Naive thymus-derived CD4-positive, alpha-beta T cell (primary cell): ENCODE measurements at regions not wholly inside any gene's neighbourhood (a gene's known extent, or its start where the extent isn't known, plus 50 kb on each side); places are given as distances from the start of the nearest gene placed in this dataset.

ENCODE experiments used
- ATAC-seq: fragments of 150-1000 bp; cut with Tn5 transposase; 2 replicates; pipeline ENCODE4 v1.10.0; 2021; ENCODE audit warnings: mild to moderate bottlenecking, moderate library complexity
- CTCF ChIA-PET: fragments of 350-600 bp; sonication (Branson Sonifier 250); formaldehyde crosslinking; loops from one replicate; lab custom pipeline; 2021; ENCODE audit warnings: antibody characterized with exemption; lab: Charles Lee
- POLR2A ChIA-PET: fragments of 350-600 bp; sonication (Branson Sonifier 250); formaldehyde crosslinking; loops from one replicate; lab custom pipeline; 2021; ENCODE audit warnings: antibody characterized with exemption, inconsistent platforms; lab: Charles Lee
- DNase-seq, 9 donors: peaks; one replicate each; pipeline versions ENCODE4 v3.0.0 to v3.0.0-alpha.2; 2020 to 2022; ENCODE audit warnings: mixed read lengths in 1 of 9
- H3K27ac ChIP-seq: one replicate; pipeline ENCODE4 v1.7.0; 2013; ENCODE audit warnings: mild to moderate bottlenecking, low read depth, low read length, moderate library complexity
- H3K27me3 ChIP-seq, 2 donors: one replicate each; pipeline ENCODE4 v1.7.0; 2013; ENCODE audit warnings: low read length in 2 of 2, mild to moderate bottlenecking in 2 of 2, moderate library complexity in 2 of 2; ENCODE audit not compliant: control insufficient read depth in 2 of 2, insufficient read depth in 2 of 2
- H3K36me3 ChIP-seq, 3 experiments: 1 replicate in 2 of 3; 2 replicates in 1 of 3; pipeline ENCODE4 v1.7.0; 2013; ENCODE audit warnings: low read length in 3 of 3, mild to moderate bottlenecking in 3 of 3, moderate library complexity in 1 of 3; ENCODE audit not compliant: insufficient read depth in 3 of 3, control insufficient read depth in 2 of 3
- H3K4me1 ChIP-seq, 2 donors: one replicate each; pipeline ENCODE4 v1.7.0; 2013; ENCODE audit warnings: low read length in 2 of 2, mild to moderate bottlenecking in 2 of 2, moderate library complexity in 1 of 2; ENCODE audit not compliant: control insufficient read depth in 2 of 2, insufficient read depth in 2 of 2
- H3K4me3 ChIP-seq: 2 replicates; pipeline ENCODE4 v1.7.0; 2013; ENCODE audit warnings: mild to moderate bottlenecking, low read length
- H3K9me3 ChIP-seq, 3 experiments: 1 replicate in 2 of 3; 2 replicates in 1 of 3; pipeline ENCODE4 v1.7.0; 2013; ENCODE audit warnings: low read length in 3 of 3; ENCODE audit not compliant: control insufficient read depth in 2 of 3
- H3K27ac Mint-ChIP-seq, 9 donors: one replicate each; pipeline ENCODE4 v1.8.0; 2020 to 2022; ENCODE audit warnings: mixed read lengths in 9 of 9, mild to moderate bottlenecking in 8 of 9, moderate library complexity in 5 of 9, inconsistent platforms in 2 of 9
- H3K27me3 Mint-ChIP-seq, 5 donors: one replicate each; pipeline ENCODE4 v1.8.0; 2021 to 2022; ENCODE audit warnings: mixed read lengths in 5 of 5, mild to moderate bottlenecking in 1 of 5
- H3K36me3 Mint-ChIP-seq, 5 donors: one replicate each; pipeline ENCODE4 v1.8.0; 2020 to 2022; ENCODE audit warnings: mixed read lengths in 5 of 5, mild to moderate bottlenecking in 3 of 5, inconsistent platforms in 1 of 5
- H3K4me1 Mint-ChIP-seq, 7 donors: one replicate each; pipeline ENCODE4 v1.8.0; 2020 to 2022; ENCODE audit warnings: mixed read lengths in 7 of 7, mild to moderate bottlenecking in 3 of 7, inconsistent platforms in 1 of 7
- H3K4me3 Mint-ChIP-seq, 10 donors: one replicate each; pipeline ENCODE4 v1.8.0; 2020 to 2022; ENCODE audit warnings: mild to moderate bottlenecking in 10 of 10, mixed read lengths in 10 of 10, moderate library complexity in 6 of 10, inconsistent platforms in 2 of 10
- H3K9me3 Mint-ChIP-seq, 11 donors: one replicate each; pipeline ENCODE4 v1.8.0; 2020 to 2022; ENCODE audit warnings: mixed read lengths in 11 of 11, mild to moderate bottlenecking in 4 of 11, inconsistent platforms in 1 of 11, moderate library complexity in 1 of 11
- intact Hi-C, 2 donors: fragments of 100-400 bp; cut with micrococcal nuclease; formaldehyde crosslinking; loops; one replicate each; pipeline ENCODE4 v1.15.1; 2023

DNA sequence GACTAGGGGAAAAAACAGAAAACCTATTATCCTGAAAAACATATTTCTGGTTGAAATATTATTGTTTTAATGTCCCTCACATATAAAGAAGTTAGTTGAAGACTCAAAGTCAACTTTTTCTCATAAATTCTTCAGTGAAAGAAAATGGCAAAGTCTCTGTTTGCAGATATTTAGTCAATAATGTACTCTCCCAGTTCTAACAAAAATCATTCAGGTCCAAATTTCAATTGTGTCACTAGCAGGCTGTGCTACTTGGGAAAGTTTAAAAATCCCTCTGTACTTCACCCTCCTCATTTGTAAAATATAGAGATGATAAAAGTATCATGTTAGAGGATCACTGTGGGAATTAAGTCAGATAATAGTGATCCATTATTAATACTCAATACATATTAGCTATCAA is 496.5 kb downstream of the FSCB start:
- CTCF ChIA-PET, result no interaction called here
- no peak overlapping the region for H3K27ac ChIP-seq
- intact Hi-C loops, result no loop called here

GRCh38 chr14:44010071-44010470 is 497.0 kb downstream of the FSCB start:
- no peak overlapping the region for H3K27ac ChIP-seq
- CTCF ChIA-PET, result no interaction called here
- ATAC-seq (no peak), DNase-seq (no peak)
- no peak overlapping the region for H3K27ac Mint-ChIP-seq
- peaks cover 0 to 3% (median 0%) of the 10 kb centered on the region in 3 experiments for H3K9me3 ChIP-seq
- no peak overlapping the region for H3K4me3 Mint-ChIP-seq
- no peaks in the 10 kb centered on the region for H3K27me3 ChIP-seq
- POLR2A ChIA-PET, result no interaction called here
- H3K36me3 Mint-ChIP-seq, result no peaks in the 10 kb centered on the region
- no peaks in the 10 kb centered on the region for H3K27me3 Mint-ChIP-seq
- no peaks in the 10 kb centered on the region for H3K36me3 ChIP-seq
- peaks cover 0 to 18% (median 11%) of the 10 kb centered on the region in 11 donors for H3K9me3 Mint-ChIP-seq
- H3K4me1 ChIP-seq, result no peaks in the 10 kb centered on the region
- H3K4me1 Mint-ChIP-seq, result no peaks in the 10 kb centered on the region
- H3K4me3 ChIP-seq, result no peak overlapping the region
- intact Hi-C loops, result no loop called here

More for the DNA sequence above, 496.5 kb downstream of the FSCB start:
- no peaks in the 10 kb centered on the region for H3K27me3 Mint-ChIP-seq
- ATAC-seq, result no peak
- H3K4me3 Mint-ChIP-seq, result no peak overlapping the region
- H3K9me3 Mint-ChIP-seq, result peaks cover 0 to 21% (median 11%) of the 10 kb centered on the region in 11 donors
- no peaks in the 10 kb centered on the region for H3K36me3 ChIP-seq
- H3K4me3 ChIP-seq, result no peak overlapping the region
- H3K27ac Mint-ChIP-seq, result no peak overlapping the region
- H3K27me3 ChIP-seq, result no peaks in the 10 kb centered on the region
- no peaks in the 10 kb centered on the region for H3K4me1 ChIP-seq
- peaks cover 0 to 3% (median 0%) of the 10 kb centered on the region in 3 experiments for H3K9me3 ChIP-seq
- POLR2A ChIA-PET, result no interaction called here
- no peak for DNase-seq
- H3K4me1 Mint-ChIP-seq, result no peaks in the 10 kb centered on the region
- H3K36me3 Mint-ChIP-seq, result no peaks in the 10 kb centered on the region

DNA sequence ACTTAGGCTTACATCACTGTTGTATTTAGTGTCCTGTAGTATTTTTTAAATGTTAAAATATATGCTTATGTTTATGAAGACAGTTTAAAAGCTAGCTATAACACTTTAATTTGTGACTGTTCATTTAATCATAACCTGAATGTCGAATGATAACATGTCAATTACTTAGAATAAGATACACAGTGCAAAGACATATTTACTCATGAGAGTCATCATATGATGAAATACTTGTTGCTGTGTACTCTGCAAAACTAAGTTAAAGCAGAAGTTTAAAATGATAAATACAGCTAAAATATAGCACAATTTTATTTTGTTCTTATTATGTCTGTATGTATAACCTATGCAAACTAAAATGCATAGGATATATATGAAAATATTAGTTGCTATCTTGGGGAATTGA is 497.4 kb downstream of the FSCB start:
- no peak for DNase-seq
- CTCF ChIA-PET, result no interaction called here
- intact Hi-C loops, result no loop called here
- Histone ChIP-seq H3K27me3 (no peaks in the 10 kb centered on the region), H3K4me1 (no peaks in the 10 kb centered on the region), H3K9me3 (peaks cover 0 to 3% (median 0%) of the 10 kb centered on the region in 3 experiments), H3K36me3 (no peaks in the 10 kb centered on the region), H3K27ac (no peak overlapping the region), H3K4me3 (no peak overlapping the region)
- peaks cover 0 to 4% (median 0%) of the 10 kb centered on the region in 7 donors for H3K4me1 Mint-ChIP-seq
- POLR2A ChIA-PET, result no interaction called here
- ATAC-seq, result no peak
- peaks cover 0 to 22% (median 10%) of the 10 kb centered on the region in 11 donors for H3K9me3 Mint-ChIP-seq
- no peak overlapping the region for H3K4me3 Mint-ChIP-seq
- H3K27ac Mint-ChIP-seq, result no peak overlapping the region
- no peaks in the 10 kb centered on the region for H3K27me3 Mint-ChIP-seq
- no peaks in the 10 kb centered on the region for H3K36me3 Mint-ChIP-seq

- Mint-ChIP-seq H3K27ac (no peak overlapping the region), H3K27me3 (no peaks in the 10 kb centered on the region), H3K36me3 (no peaks in the 10 kb centered on the region), H3K4me1 (no peaks in the 10 kb centered on the region), H3K9me3 (peaks cover 0 to 6% (median 1%) of the 10 kb centered on the region in 11 donors), H3K4me3 (no peak overlapping the region)
- POLR2A ChIA-PET, result no interaction called here
- no peak for ATAC-seq
- CTCF ChIA-PET, result interaction anchor here (0.9 kb wide), 1 partner anchor 19 kb away, joined by 3 read pairs; no protein-coding TSS in a partner anchor
- no peak for DNase-seq
- no peaks in the 10 kb centered on the region for H3K36me3 ChIP-seq
- no peak overlapping the region for H3K4me3 ChIP-seq
- no peak overlapping the region for H3K27ac ChIP-seq
- H3K27me3 ChIP-seq, result no peaks in the 10 kb centered on the region
- no peaks in the 10 kb centered on the region for H3K9me3 ChIP-seq
- H3K4me1 ChIP-seq, result no peaks in the 10 kb centered on the region
- intact Hi-C loops, result no loop called here
Observed at GRCh38 chr14:43988989-43989388, 518.1 kb downstream of the FSCB start.

GRCh38 chr14:43983721-43984120 is 523.4 kb downstream of the FSCB start:
- intact Hi-C loops, result no loop called here
- no peak for DNase-seq
- Mint-ChIP-seq H3K4me3 (no peak overlapping the region), H3K4me1 (no peaks in the 10 kb centered on the region), H3K27me3 (no peaks in the 10 kb centered on the region), H3K27ac (no peak overlapping the region), H3K36me3 (no peaks in the 10 kb centered on the region), H3K9me3 (peaks cover 0 to 14% (median 6%) of the 10 kb centered on the region in 11 donors)
- no peaks in the 10 kb centered on the region for H3K9me3 ChIP-seq
- ChIA-PET POLR2A (no interaction called here), CTCF (no interaction called here)
- H3K4me3 ChIP-seq, result no peak overlapping the region
- ATAC-seq, result no peak
- no peaks in the 10 kb centered on the region for H3K4me1 ChIP-seq
- no peaks in the 10 kb centered on the region for H3K27me3 ChIP-seq
- H3K36me3 ChIP-seq, result no peaks in the 10 kb centered on the region
- H3K27ac ChIP-seq, result no peak overlapping the region

- Mint-ChIP-seq H3K36me3 (no peaks in the 10 kb centered on the region), H3K27me3 (no peaks in the 10 kb centered on the region), H3K27ac (no peak overlapping the region), H3K4me3 (no peak overlapping the region), H3K4me1 (no peaks in the 10 kb centered on the region), H3K9me3 (peaks cover 0 to 14% (median 8%) of the 10 kb centered on the region in 11 donors)
- POLR2A ChIA-PET, result no interaction called here
- no peaks in the 10 kb centered on the region for H3K4me1 ChIP-seq
- CTCF ChIA-PET, result no interaction called here
- no peaks in the 10 kb centered on the region for H3K27me3 ChIP-seq
- no peak overlapping the region for H3K4me3 ChIP-seq
- no peak for ATAC-seq
- DNase-seq, result no peak
- no peaks in the 10 kb centered on the region for H3K9me3 ChIP-seq
- H3K27ac ChIP-seq, result no peak overlapping the region
- intact Hi-C loops, result no loop called here
- no peaks in the 10 kb centered on the region for H3K36me3 ChIP-seq
Observed at GRCh38 chr14:43981135-43981768, 525.8 kb downstream of the FSCB start.

GRCh38 chr14:43956741-43957140 is 550.3 kb downstream of the FSCB start:
- no peaks in the 10 kb centered on the region for H3K9me3 ChIP-seq
- H3K27ac ChIP-seq, result no peak overlapping the region
- POLR2A ChIA-PET, result no interaction called here
- H3K36me3 ChIP-seq, result no peaks in the 10 kb centered on the region
- no peaks in the 10 kb centered on the region for H3K4me1 ChIP-seq
- no peak for DNase-seq
- CTCF ChIA-PET, result no interaction called here
- no peaks in the 10 kb centered on the region for H3K36me3 Mint-ChIP-seq
- peaks cover 0 to 16% (median 9%) of the 10 kb centered on the region in 11 donors for H3K9me3 Mint-ChIP-seq
- ATAC-seq, result no peak
- no peak overlapping the region for H3K4me3 Mint-ChIP-seq
- H3K27ac Mint-ChIP-seq, result no peak overlapping the region
- H3K27me3 ChIP-seq, result no peaks in the 10 kb centered on the region
- no peaks in the 10 kb centered on the region for H3K4me1 Mint-ChIP-seq
- H3K27me3 Mint-ChIP-seq, result no peaks in the 10 kb centered on the region
- H3K4me3 ChIP-seq, result no peak overlapping the region
- intact Hi-C loops, result no loop called here
